HuH-7.5 (cell line): ENCODE measurements at regions not wholly inside any gene's neighbourhood (a gene's known extent, or its start where the extent isn't known, plus 50 kb on each side); places are given as distances from the start of the nearest gene placed in this dataset.

Experiments used
- DNase-seq: peaks from one replicate; pipeline ENCODE4 v3.0.0; 2011; ENCODE audit warnings: low spot score

DNA sequence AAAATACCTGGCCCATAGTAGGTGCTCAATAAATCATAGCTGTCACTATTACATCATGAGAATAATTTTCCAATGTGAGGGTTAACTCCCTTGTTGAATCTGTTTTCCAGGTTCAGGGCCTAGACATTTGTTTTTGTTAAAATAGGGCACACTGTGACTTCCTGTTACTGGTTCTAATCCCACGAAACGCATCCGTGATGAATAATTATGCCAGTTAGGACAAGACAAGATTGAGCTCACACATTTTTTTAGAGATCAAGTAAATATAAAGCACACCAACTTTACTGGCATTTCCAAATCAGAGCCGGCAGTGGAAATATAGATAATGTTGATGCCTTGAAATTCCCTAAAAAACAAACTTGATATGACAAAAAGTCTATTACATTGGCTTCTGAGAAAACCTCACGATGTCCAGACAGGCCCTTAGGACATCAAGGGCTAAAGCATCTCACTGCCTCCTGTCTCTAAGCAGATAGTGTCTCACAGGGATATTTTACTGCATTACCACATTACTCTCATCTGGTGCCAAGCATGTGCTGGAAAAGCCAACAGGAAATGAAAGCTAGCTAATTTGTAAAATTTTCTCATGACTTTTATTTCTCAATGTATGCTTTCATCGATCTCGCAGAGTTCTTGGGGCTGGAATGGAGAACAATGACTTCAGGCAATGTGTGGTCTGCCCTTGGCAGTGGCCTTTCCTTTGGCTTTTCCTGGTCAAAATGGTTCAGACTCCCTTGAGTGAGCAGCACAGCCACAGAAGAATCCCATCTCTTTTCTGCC is 414.3 kb upstream of the PAPPA start:
- DNase-seq, result no peak

DNA sequence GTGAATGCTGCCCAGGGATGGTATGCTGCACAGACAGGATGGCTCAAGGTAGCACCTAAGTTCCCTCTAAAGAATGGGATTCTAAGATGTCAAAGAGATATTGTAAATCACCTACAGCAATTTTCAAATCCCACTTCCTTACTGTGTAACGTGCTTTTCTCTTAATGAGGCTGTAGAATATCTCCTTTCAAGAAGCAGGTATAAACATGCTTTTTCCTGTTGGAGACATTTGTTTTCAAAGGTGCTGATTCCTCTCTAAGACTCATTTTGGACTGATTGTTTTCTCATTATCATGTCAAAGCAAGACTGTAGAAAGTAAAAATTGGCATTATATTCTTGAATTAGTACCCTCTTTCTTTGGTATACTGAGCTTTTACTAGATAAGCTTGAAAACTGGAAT is 412.6 kb upstream of the PAPPA start:
- DNase-seq, result no peak

DNA sequence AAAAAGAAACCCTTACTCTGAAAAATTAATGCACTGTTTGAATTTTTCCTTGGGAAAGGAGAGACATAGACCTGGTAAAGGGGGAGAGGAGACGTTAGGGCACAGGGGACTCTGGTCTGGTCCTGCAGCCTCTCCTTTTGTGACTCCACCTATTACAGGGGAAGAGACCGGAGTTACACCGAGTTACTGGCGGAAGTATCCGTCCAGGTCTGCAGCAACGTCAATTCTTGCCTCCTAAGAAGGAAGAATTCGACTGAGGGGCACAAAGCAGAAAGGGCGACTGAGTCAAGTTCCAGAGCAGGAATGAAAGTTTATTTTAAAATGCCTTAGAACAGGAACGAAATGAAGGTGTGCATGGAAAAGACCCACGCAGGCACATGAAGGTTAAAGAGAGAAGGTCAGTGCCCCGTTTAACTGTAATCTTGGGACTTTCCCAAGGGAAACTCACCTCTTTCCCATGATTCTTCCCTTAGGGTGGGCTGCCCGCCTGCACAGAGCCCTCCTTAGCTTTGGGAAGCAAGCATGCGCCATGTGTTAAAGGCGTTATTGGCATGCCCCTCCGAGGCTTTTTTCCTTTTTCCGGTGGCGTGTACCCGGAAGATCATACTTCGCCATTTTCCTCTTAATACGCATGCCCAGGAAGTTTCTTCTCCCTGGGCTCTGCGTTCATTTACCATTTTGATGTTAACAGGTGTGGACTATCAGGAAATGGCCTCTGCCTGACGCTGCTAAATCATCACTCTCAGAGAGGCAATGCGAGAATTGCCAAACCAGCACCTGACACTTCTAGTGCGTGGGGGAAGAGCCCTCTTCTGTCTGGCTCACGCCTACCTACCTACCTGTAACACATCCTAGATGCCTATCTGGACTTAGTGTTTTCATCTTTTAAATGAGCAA is 409.6 kb upstream of the PAPPA start:
- DNase-seq, result no peak

DNA sequence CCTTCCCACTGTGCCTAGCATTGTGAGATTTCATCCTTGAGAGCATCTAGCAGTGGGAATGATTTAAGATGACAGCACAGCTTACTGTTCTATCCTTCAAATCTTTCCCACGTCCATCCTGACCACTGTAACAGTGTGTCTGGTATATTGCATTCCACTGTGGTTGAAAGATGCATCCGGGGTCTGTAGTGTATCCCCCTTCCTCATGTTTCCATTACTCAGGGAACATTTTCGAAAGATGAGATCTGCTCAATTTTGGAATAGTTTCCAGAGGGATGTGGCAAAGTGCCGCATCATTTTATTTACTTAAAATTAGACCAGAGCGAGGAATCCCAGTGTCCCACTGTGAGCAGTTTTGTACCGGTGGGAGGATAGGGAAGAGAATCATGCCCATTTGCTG is 407.1 kb upstream of the PAPPA start:
- DNase-seq, result no peak

DNA sequence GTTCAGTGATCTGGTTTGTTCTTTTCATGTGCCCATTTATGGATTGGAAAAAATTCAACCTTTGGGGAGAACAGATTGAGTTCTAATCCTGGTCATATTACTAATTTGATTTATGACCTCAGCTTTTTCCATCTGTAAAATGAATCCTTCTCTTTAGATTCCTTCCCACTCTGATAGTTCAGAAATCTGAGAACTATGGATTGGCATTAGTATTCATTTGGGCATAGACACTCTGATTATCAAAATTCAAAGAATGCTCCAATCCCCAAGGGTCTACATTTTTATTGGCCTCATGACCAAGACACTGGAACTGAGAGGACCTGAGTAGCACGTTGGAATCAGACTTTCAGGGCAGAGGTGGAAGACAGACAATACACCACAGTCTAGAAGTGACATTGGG is 405.9 kb upstream of the PAPPA start:
- DNase-seq, result no peak

DNA sequence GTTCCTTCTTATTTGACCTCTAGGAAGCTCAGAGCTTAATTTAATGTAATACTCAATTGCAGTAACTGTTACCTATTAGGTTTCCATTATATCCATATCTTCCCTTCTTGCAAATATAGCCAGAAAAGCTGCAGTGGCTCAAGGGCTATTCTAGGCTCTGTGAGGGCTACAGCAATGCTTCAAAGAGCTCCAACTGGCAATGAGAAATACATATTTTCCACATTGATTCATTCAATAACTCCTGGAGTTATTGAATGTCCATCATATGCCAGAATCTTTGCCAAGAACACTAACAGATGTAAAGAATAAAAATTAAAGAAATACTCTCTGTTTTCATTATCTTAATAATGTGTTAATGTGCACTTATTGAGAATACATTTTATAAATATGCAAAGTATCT is 396.9 kb upstream of the PAPPA start:
- no peak for DNase-seq

DNA sequence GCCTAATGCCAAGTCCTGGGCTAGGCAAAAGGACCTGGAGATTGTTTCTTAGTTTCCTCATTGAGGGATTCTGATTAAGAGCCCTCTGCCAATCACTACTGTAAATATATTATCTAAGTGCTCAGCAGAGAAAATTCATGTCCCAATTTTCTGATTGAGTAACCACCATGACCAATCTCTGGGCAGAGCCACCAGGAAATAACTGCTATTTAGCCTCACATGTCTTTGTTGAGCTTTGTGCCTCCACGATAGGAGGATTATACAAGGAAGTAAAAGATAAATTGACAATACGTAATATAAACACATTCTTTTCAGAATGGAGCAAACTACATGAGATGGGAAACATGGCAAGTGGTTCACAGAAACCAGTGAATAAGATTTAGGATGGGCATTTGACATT is 396.1 kb upstream of the PAPPA start:
- no peak for DNase-seq

DNA sequence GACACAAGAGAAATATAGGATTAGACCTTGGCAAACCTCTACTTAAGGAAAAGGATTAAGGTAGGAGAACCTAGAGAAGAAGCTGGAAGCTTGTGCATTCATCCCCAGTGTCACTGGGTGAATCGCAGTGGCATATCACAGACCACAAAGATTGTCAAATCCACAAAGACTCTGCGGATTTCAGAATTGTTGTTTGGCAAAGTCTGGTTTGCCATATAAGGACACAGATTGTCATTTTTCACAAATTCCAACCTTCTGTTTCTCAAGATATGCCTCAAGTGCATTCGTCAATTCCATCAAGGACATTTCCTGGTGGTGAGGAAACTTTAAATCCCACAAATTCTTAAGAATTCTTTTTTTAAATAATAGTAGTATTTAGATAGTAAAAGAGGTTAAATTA is 395.1 kb upstream of the PAPPA start:
- no peak for DNase-seq

DNA sequence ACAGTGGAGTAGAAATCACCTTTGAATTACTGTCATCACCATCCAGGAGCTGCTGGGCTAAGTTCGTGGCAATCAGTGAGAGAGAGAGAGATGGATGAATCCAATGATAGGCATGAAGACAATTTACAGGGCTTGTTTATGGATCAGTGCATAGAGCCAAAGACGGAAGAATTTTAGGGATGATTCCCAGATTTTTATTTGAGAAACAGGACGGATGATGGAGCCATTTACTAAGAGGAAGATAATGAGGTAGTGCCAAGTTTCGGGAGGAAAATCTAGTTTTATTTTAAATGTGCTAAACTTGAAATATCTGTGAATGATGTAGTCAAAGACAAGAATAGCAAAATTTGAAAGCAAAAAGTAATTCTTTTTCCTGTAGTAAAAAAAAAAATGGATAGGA is 394.2 kb upstream of the PAPPA start:
- no peak for DNase-seq

DNA sequence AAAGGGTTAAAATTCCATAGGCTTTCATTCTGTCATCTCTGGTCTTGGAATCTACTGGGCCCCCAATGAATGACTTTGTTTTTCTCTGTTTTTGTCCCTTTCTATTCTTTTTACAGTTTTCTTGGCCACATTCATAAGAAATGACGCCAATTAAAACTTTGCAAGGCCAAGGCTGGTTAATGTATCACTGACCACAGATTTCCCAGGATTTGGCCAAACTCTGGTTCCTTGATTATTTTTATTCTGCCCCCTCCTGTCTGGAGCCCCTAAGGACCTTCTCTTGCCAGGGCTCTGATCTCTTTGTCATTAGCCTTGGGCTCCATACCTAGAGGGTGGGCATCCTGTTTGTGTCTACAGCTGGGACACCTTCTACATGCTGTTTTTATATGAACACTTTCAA is 388.9 kb upstream of the PAPPA start:
- no peak for DNase-seq

DNA sequence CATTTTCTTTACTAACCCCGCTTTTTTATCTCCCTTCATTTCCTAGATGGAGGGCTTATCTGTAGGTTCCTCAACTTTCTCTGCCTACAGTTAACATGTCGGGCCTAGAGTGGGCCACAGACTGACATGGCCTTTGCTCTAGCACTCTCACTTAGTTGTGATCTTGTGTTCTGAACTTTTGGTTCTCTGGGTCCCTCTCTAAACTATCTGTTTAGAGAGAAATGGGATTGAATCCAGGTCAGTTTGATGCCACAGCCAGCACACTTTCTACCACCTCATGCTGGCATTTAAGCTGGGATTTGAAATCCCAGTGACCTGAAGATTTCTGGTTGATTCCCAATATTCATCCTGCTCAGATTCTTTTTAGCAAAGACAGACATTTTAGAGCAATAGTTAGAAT is 388.5 kb upstream of the PAPPA start:
- DNase-seq, result no peak

DNA sequence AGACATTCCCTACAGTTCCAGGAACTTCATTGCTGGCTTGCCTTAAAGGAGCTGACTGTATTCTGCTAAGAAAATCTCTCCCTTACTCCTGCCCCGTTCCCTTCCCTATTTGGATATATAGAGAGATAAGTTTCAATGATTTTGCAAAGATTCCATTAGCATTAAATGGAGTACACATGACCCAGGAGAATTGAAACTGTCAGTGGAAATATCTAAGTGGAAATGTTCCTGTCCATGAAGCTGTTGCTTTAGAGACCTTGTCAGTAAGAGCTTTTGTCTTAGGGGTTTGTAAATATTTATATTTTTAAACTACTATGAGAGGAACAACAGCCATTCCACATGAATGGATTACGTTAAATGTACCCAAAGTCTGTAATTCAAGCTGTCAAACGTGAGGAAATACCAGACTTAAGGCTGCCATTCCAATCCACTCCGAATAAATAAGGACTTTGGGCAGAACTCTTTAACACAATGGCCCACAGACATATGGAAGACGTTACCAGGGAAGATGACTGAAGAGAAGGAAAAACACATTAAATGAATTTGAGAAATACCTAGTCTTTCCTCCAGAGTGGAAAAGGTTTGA is 387.1 kb upstream of the PAPPA start:
- no peak for DNase-seq

DNA sequence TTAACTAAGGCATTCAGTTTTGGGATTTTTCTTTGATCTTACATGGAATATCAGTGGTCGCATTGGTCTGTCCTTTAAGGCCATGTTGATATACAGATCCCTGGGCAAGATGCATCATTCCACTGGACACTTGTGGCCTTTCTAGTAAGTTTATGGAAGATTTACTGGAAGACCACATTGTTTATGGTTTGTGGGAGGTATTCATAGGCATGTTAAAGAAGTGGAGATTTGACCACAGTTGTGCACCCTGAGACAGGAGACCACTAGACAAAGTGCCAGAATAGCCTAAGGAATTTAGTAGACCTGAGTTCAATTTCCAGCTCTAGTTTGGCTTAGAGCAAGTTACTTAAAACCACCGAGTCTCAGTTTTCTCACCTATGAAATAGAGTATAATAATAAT is 383.1 kb upstream of the PAPPA start:
- DNase-seq, result no peak

DNA sequence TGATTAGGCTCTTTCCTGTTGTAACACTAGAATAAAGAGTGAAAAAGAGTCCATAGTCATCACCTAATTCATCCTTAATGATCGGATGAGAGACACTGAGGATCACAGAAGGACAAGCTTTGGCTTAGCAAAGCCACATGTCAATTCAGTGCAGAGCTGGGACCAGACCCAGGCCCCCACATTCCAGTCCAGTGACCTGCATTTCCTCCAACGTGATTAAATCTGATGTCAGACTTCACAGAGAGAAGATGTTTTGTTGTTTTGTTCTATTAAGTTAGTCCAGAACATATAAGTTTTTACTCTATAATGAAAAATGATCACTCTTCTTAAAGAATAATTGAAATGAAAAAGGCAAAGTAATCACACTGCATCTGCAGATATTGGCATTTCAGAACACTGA is 377.9 kb upstream of the PAPPA start:
- no peak for DNase-seq

DNA sequence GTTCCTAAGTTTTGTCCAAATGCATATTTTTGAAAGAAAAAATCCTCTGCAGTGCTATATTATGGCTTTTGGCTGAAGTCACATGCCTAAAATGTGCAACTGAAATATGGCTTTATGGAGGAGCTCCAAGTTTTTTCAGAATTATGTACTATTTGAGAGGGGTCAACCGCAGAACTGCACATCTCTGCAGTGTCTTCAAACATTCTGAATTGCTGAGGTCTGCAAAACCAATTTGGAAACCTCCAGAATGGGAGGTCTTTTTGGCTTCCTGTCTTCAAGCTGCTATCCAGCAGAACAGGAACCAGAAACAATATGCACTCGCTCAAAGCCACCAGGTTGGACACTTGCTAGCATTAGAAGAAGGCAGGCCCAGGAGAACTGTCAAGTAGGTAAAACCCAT is 376.0 kb upstream of the PAPPA start:
- DNase-seq, result no peak

DNA sequence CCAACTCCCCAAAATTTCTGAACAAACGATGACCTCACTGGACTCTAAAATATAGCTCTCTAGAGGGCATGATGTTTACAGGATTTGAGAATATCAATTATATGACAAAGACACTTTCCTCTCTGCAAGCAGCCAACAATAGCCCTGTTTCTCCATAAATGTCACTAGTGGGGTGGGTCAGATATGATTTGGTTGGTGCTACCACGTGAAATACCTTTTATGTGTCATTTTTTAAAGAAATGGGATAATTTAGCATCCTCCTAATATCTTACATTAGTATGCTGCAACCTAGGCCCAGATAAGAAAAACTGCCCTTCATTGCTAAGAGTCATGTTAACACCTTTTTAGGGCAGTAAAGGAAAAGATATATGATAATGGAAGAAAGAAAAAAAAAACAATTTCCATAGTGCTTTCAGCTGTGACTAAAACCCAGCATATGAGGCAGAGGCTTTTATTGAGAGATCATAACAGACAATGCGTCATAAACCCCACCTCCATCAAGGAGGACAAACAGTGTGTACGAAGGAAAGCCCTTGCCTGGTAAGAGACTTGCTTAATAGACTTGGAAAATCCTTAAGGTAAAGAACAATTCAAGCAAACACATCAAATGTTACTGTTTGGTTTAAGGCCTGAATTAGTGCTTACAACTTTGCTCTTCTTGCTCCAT is 372.4 kb upstream of the PAPPA start:
- no peak for DNase-seq

DNA sequence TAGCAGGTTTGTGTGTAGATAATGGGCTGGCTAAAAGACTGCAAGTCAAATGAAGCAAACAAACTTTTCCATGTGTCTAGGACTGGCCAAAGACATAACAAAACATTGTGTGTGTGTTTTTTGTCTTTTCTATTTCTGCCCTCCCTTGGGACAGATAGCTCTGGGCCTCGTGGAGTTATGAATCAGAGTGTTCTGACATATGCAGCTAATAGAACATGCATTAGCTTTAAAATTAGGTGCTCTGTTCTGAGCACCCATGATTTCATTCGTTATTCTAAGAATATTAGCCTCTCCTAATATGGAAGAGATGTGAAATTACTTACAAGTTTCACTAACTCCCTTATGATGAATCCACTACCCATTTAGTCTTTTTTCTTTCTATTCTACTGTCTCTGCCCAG is 367.3 kb upstream of the PAPPA start:
- no peak for DNase-seq

DNA sequence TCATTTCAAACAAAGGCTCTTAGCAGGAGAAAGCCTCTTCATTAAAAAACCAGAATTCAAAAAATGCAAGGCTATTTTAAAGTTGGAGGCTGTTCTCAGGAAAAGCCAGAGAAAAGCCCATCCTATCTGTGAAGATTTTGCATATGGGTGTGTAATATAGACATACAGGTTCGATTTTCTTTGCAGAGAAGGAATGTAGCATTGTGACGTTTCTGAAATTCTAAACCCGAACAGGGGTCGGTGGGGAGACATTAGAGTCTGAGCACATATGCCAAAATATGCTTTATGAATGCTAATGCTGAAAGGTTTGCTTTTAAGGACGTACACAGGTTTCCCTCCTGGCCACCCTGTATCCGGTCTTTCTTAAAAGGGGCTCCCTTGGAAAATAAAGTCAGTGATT is 363.1 kb upstream of the PAPPA start:
- no peak for DNase-seq

DNA sequence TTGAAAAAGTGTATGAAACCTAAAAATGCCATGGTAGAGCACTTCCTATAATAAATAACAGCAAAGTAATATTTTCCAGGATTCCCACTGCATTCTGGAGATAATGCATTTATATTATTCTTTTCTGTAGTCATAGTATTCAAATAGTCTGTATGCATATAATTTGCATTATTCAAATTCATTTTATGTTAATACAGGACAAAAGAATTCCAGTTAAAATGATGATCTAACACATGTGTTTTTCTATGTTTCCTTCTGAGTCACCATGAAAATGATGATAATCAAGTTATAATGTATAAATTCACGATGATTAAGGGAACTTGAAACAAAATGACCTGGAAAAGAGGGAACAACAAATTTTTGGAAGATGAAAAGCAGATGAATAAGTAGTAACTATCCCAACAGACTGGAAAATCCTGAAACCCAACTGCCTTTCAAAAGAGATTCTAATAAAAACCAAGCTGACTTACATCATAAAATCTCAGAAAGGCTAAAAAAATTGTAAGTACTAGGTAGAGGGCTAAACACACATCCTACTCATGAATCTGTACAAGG is 358.6 kb upstream of the PAPPA start:
- no peak for DNase-seq

DNA sequence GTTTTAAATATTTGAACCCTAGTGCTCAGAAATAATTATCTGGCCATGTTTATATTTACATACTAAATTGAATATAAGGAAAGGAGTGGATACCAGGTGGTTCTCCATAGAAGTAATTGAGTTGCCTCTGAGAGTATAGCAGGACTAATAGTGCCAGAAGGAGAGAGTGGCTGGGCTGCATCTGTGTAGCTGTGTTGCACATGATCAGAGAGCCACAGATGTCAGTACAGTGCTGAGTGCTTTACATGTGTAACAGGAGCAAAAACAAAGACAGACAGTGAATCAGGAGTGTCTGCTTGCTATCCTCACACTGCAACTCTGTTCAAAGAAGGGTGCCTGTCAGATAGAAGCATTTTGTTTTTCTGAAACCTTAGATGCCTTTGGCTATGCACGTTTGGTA is 353.9 kb upstream of the PAPPA start:
- DNase-seq, result no peak

DNA sequence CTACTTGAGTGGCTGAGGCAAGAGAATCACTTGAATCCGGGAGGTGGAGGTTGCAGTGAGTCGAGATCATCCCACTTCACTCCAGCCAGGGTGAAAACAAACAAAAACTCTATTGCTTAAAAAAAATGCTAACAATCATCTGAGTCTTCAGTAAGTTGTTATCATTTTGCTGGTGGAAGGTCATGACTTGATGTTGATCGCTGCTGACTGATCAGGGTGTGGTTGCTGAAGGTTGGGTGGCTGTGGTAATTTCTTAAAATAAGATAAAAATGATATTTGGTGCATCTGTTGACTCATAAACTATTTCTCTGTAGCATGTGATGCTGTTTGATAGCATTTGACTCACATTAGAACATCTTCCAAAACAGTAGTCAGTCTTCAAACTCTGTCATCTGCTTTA is 349.4 kb upstream of the PAPPA start:
- DNase-seq, result no peak

DNA sequence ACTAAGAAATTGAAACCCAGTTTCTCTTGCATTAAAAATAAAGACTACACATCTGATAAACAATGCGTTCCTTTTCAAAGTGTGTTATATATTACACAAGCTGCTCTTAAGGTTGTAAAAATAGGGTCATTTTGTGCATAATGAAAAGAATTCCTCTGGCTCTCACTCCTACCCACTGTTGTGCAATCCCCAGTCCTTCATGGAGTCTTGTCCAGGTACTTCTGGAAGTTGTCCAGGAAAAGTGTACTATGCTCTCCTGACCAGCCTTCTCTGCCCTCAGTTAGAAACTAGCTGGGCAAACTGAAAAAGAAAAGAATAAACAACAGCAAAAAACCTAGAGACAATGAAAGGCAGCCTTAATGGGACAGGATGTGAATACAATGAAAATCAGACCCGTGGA is 345.5 kb upstream of the PAPPA start:
- no peak for DNase-seq
